ENCODE measurements at regions not wholly inside any gene's neighbourhood (a gene's known extent, or its start where the extent isn't known, plus 50 kb on each side); places are given as distances from the start of the nearest gene placed in this dataset.

DNA sequence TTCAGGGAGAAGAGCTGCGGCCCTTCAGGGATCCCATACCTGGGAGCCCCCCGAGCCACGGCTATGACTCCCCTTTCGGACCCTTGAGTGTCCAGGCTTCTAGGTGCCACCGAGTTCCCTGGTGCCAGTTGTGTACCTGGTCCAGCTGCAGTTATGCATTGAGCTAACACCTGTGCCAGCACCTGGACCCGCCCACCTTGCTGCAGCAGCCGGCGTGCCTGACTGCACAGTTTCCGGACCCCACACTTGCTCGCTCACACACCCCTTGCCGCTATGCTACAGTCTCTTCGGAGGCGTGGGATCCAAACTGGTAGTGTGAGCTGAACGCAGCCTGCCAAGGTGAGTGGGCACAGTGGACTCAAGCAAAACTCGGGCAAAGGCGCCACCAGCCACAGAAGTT is 284.5 kb upstream of the ROBO1 start:
- DNase-seq (ENCODE audit: low read depth) = no peak

DNA sequence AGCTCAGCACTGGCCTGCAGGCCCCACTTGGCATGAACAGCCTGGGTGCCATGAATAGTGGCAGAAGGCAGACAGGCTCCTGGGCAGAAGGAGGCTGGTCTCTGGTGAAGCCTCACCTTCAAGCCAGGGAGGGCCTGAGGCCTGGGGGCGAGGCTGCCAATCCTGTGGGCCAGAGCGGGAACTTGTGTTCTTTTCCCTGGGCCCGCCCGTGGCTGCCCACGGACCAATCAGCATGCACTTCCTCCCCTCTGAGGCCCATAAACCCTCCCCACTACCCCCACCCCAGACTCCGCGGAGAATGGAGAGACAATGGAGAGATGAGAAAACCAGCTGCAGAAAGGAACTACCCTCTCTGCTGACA is 283.8 kb upstream of the ROBO1 start:
- no peak for DNase-seq (ENCODE audit: low read depth)

DNA sequence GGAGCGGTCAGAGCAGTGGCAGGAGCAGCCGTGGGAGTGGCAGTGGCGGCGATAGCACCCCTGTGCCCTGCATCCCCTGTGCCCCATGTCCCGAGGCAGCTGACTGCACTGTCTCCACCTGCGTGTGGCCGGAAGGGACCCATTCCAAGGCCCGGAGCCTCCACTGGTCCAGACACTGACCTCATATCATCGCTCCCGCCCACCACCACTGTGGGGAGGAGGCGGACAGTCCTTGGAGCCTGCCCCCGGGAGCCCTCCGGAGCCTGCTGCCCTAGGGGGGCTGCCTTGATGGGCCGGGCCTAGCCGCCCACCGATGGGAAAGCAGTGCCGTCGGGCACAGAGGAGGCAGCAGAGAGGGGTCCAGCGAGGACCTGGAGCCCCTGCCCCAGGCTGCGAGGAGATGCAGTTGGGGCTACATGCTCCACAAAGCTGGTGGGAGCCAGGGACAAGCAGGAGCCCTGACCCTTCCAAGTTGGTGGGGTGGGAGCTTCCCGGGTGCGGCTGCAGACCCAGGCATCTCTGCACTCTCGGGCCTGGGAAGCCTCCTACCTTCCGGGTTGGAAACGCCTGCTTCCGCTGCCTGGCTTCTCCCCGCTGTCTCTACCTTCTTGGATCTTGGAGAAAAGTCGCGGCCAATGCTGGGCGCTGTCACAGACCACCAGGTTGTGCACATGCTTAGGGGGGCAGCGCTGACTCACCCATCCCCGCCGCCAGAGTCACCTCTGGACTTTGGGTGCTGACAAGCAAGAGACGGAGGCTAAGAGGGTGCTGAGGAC is 283.2 kb upstream of the ROBO1 start:
- DNase-seq (ENCODE audit: low read depth) = no peak

DNA sequence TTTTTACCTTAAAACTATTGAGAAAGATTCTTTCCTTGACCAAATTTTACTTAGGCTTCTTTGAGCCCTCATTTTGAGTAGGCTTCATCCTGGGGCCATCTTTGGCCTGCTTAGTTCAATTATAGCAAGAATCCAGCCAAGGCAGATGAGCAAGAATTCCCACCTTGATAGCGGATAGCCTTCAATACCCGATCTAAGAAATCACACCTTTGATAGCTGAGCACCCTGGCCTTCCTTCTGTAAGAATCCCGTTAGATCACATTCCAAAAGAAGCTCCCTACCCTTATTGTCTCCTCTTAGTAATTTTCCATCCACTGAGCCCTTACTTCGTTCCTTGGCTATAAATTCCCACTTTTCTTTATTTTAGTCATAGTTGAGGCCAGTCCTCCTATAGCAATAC is 275.4 kb upstream of the ROBO1 start:
- no peak for DNase-seq (ENCODE audit: low read depth)

DNA sequence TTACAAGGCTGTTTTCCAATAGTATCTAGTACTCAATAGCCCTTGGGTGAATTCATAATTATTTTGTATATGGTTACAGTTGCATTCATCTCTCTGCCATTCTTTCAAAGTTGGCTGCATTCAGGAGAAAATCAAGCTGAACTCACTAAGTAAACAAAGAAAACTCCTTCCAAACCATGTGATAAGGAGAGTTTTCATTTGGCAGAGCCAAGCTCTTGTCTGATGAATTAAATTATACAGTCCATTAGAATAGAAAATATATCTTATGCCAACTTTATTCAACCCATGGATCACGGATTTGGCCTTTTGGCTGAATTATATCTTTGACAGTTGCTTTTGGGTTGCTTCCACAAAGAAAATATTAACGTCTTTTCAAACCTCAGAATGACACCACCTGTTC is 272.3 kb upstream of the ROBO1 start:
- DNase-seq (ENCODE audit: low read depth) = no peak

DNA sequence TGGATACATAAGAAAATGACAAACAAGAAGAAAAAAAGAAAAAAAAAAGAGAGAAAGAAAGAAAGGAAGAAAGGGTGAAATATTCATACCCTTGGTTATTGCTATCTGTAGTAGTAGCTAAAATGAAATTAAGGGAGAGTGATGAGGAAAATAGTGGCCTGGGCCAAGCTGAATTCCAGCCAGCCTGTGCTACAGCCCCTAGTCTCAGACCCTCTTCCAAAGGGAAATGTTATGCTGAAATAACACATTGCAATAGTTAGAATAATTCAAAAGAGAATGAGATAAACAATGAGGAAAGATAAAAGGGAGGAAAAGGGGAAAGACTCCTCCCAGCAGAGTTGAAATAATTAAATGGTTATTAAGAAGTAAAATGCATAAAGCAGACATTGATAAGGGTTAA is 268.4 kb upstream of the ROBO1 start:
- no peak for DNase-seq (ENCODE audit: low read depth)

DNA sequence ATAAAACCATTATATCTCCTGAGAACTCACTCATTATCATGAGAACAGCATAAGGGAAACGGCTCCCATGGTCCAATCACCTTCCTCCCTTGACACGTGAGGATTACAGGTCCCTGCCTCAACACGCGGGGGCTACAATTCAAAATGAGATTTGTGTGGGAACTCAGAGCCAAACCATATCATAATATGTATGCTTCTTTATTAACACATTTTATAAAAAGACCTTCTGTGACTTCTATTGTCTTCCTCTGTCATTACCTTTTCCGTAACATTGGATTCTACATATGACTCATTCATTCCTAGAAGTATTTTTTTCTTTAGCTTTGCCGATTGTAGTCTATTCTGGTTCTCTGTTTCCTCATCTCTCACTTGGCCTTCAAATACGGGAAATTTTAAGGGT is 267.2 kb upstream of the ROBO1 start:
- DNase-seq (ENCODE audit: low read depth) = no peak

DNA sequence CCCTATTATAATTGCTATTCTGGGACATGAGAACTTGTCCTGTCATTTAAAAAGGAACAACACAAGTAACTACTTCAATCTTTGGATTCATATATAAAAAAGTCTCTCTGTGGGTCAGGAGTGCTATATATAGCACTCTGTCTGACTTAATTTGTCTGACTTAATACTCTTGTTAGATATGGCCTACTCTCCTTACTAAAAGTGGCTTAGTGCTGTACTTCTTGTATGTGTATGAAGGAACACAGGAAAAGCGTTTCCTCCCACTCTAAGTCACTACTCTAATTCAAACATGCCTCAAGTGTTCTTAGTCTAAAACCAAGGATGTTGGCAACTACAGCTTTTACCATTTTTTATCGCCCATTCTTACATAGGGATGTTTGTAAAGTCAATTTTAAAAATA is 255.2 kb upstream of the ROBO1 start:
- DNase-seq (ENCODE audit: low read depth) = no peak

DNA sequence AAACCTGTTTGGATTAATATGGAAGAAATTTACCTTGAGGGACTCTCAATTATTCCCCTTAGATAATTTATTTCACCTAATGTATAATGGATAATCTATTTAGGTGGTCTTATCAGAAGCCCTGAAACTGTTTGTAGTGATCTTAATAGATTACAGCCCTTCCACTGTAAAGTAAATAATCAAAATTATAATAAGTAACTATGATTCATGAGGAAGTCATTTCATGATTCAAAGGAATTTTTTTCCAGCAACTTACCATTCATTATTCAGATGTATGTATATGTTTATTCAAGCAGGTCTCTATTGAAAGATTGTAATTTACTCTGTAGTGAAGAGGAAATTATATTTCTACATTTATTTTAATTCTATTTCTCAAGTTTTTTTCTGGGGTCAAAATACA is 250.6 kb upstream of the ROBO1 start:
- no peak for DNase-seq (ENCODE audit: low read depth)

DNA sequence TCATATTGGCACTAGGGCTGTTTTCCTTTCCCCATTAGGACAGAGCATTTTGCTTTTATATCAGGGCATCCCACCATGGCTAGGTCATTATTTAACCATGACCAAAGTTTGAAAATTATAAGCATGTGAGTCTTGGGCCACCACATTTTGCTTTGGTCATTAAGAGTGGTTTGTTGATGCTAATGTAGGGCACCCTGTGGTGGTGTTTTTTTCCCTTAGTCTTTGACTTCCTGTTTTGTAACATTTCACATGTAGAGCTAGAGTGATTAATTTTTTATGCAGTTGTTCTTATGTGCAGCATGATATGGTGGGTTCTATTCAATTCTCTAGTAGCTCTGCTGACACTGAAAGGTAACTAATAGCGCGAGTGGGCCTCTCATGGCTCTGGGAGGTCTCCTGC is 249.6 kb upstream of the ROBO1 start:
- DNase-seq (ENCODE audit: low read depth) = no peak

DNA sequence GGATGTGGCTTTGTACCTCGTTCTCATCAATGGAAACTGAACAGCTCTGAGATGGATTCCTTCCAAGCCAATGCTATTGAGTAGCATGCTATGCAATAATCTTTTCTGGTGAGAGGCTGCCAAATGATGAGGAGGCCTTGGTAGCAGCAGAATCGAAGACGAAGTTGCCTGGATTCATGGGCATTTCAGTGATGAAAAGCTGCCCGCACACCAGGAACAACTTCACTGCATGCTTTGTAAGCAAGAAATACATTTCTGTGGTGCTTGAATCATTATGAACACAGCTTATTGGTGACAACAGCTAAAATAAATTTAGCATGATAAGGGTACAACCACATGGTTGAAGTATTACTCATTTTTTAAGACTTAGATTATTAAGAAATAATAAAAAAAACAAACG is 246.8 kb upstream of the ROBO1 start:
- DNase-seq (ENCODE audit: low read depth) = no peak

DNA sequence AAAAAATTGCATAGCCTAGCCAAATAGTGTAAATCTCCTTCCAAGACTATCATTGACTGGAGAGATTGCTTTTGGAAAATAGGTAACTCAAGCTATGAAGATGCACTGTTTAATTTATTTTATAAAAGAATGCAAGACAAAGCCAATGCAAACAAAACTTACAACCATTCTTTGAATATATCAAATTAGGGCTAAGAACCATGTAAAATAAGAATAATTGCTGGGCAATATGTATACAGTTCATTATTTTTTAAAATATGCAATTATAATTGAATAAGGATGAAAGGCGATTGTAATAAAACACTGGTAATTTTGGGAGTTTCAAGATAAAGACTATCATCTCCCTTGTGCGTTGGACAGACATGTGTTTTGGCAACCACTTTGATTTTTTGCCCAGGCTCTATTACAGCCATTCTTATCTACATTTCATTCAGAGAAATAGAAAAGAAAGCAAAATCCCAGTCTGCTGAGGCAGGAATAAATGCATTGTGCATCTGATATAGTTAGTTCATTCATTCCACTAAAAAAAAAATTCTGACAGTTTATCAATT is 242.3 kb upstream of the ROBO1 start:
- DNase-seq (ENCODE audit: low read depth) = no peak

DNA sequence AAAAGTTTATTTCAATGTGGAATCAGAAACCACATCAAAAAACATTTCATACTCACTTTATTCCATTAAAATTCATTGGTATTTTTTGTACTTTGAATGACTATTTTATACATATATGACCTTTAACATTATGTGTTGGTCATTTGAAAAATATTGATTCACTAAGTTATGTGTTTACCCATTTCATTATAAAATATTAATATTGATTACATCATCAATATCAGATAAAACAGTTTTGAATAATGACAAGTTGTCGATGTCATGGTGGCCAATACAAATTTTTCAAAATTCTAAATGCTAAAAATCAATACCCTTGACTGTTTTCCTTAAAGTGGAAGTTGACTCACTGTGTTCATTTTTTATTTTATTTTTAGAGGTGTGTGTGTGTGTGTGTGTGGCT is 239.7 kb upstream of the ROBO1 start:
- DNase-seq (ENCODE audit: low read depth) = no peak

DNA sequence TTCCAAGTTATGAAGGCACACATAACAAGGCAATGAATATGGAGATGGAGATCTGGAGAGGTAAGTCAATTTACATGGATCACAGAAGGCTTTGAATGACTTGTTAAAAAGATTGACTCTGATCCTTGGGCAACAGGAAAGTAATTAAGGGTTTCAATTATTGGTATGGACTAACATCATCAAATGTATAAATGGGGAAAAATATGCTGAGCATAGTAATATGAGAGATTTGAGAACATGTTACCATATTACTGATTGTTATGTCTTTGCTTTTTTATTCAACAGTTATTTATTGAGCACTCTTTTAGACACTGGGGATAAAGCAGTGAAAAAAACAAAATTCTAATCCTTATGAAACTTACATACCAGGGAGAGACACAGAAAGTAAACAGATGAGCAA is 238.5 kb upstream of the ROBO1 start:
- DNase-seq (ENCODE audit: low read depth) = no peak

DNA sequence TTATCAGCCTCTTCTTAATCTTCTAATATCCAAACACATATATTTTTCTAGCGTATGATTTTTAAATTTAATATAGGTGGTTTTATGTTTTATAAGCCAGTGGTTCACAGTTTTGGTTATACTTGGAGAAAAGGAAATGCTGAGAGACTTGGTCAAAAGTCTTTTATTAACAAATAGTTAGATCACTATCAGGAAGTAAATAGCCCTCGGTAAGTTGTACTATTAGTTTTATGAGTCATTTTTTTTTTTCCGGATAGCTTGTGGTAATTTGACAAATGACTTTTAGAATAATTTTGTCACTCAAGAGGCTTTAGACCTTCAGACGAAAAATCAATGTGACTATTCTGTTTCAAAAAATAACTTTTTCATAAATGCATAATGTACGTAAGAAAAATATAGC is 232.2 kb upstream of the ROBO1 start:
- DNase-seq (ENCODE audit: low read depth) = no peak

DNA sequence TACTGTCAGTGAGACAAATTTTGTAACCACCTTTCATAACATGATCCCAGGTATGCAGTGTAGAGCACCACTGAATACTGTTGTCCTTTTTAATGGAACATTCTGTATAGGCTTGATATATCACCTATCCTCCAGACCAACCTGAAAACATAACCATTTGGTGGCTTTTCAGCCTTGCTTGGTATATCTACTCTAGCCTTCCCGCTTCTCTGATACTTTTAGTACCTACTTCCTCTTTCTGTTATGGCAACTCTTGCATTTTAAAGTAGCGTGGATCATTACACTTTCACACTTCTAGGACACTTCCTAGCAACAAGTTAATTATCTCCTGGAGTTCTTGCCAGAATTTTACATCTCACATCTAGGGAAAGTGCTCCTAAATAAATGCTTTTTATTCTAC is 226.6 kb upstream of the ROBO1 start:
- no peak for DNase-seq (ENCODE audit: low read depth)

DNA sequence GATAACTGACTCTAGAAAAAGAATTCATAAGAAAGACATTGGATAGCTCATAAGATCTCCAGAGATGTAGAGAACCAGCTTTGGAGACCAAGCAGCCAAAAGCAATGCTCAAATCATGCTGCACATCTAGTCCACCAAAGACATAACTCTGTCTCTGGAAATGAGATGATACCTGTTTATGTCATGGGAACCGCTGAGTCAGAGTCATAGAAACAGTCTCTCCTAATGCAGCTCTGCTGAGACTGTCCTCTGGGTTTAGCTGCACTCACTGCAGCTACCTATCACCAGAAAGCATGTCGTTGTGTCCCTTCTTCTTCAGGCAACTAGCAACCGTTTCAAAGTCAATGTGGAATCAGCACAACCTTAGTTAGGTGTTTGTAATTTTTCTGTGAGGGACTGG is 218.5 kb upstream of the ROBO1 start:
- DNase-seq (ENCODE audit: low read depth) = no peak

DNA sequence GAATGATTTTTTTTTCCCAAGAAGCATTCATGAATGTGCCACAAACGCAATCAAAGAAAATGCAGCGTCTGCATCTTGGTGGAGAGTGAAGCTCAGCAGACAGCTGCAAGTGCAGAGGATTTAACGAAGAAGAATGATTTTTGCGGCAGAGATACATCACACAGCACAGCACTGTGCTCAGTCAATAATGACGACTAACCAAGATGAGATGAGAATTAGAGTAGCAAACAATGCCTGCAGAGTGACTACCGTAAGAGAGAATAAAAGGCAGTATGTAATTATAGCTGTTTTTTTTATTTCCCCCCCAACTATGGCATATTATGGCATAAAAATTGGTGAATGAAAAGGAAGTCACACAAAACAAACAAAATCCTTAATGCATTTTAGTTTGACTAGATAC is 218.0 kb upstream of the ROBO1 start:
- no peak for DNase-seq (ENCODE audit: low read depth)

DNA sequence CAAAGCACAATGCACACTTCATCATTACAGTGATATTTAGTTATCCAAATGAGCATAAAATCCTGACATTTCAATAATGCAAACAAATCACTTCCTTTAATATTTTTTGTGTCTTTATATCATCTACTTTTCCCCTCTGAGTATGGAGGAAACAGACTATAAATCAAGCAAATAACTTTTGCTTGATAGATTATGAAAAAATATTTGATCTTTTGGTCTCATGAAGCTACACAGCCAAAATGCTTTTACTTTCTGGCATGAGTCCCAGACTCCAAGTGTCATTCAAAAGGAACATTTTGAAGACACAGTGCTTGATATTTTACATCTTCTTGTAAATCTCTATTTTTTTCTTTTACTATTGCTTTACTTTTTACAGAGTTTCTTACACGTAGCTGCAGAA is 215.3 kb upstream of the ROBO1 start:
- no peak for DNase-seq (ENCODE audit: low read depth)

DNA sequence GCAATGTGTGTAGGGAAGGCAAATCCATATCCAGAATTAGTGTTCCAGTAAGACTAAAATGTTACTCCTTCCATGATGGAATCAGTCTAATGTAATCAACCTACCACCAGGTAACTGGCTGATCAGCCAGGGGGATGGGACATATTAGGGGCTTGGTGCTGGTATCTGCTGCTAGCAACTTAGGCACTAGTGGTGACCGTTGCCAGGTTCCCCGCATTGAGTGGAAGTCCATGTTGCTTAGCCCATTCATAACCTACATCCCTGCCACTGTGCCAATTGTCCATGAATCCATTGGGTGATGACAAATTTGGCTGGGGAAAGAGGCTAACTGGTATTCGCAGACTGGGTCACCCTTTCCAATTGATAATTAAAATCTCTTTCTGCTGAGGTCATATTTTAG is 212.2 kb upstream of the ROBO1 start:
- no peak for DNase-seq (ENCODE audit: low read depth)

DNA sequence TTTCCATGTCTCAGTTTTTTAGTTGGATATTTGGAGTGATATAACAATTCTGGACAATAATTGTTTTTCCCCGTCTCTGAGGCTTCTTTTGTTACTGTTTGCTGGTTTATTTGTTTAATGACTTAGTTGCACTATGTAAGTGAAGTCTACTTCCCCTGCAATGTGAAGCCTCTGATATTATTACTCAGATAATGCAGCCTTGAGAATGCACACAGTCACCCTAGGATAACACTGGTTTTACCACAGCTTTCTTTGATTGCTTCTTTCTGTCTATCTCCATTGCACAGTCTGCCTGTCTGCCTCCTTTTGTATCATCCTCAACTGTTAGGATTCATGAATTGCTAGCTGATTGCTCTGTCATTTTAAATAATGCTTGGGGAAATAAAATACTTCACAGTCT is 208.7 kb upstream of the ROBO1 start:
- no peak for DNase-seq (ENCODE audit: low read depth)

DNA sequence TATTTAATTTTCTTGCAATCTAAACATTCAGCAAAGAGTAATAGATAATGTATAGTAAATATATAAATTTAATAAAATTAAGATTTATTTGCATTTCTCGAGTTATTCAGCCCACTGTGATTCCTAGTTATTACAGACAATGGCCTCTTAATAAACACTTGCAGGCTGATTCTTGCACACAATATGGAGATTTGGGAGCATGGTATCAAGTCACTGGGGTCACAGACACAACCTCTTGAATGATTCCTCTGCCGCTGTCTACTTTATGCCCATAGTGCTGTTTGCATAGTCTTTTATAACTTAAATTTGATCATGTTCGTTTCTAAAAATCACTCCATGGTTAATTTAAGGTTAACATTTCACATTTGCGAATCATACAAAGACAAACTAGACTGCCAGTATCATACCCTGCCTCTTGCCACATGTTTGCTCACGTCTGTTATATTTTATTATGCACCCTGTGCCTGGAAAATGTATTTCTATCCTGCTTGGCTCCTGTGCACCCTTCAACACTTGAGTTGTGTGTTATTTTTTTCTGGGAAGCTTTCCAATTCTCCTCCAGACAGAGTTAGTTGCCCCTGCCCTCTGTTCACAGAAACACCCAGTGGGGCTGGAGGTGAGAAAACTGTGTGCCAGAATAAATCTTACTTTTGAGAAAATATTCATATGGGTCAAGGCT is 206.3 kb upstream of the ROBO1 start:
- DNase-seq (ENCODE audit: low read depth) = no peak

DNA sequence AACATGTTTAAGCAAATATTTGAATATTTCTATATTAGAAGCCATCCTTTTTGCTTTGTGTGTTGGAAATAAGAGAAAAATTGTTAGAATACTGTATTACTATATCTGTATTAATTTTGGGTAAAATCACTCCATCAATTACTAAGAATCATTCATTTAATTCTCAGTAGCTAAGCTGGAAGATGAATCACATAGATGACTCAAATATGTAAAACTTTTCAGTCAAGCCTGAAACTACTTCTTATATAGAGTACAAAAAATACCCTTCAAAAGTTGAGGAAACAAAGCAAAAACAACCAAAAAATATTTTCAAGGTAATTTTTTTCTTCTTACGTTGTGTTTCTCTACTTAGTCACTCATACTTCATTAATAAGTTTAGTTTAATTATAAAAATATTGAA is 205.7 kb upstream of the ROBO1 start:
- no peak for DNase-seq (ENCODE audit: low read depth)

DNA sequence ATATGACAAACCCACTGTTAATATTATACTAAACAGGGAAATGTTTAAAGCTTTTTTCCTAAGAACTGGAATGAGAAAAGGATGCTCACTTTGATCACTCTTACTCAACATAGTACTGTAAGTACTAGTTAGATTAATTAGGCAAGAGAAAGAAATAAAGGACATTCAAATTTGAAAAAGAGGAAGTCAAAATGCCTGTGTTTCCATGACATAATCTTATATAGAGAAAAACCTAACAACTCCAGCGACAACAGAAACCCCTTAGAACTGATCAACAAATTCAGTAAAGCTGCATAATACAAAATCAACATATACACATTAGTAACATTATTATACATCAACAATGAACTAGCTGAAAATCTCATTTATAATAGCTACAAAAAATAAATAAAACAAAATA is 200.6 kb upstream of the ROBO1 start:
- DNase-seq (ENCODE audit: low read depth) = no peak

All from fibroblast of gingiva (primary cell).